ENCODE measurements at regions not wholly inside any gene's neighbourhood (a gene's known extent, or its start where the extent isn't known, plus 50 kb on each side); places are given as distances from the start of the nearest gene placed in this dataset.

DNA sequence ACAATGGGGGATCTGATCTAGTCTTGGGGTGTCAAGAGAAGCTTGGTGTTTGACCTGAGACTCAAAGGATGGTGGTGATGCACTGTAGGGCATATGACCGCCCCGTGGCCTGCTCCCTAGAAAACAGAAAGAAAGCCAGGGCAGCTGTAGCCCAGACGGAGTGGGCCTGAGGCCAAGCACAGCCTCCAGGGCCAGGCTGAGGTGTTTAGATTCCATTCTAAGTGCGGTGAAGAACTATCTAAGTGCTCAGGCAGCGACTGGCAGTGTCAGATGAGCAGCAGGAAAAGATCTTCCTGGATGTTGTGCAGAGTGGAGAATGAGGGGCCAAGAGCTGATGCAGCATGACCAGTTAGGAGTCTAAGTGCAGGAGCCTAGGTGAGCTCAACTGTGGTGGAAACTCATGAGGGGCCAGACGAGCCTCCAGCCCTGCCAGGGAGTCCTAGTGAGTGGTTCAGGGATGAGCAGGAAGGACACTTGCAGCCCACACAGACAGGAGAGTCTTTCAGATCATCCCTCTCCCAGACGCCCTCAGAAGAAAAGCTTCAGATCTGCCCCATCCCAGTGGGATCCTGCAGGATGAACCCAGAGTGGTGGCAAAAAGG, 314.2 kb upstream of the CCL2 start:
- TF ChIP-seq, protein P1, sequence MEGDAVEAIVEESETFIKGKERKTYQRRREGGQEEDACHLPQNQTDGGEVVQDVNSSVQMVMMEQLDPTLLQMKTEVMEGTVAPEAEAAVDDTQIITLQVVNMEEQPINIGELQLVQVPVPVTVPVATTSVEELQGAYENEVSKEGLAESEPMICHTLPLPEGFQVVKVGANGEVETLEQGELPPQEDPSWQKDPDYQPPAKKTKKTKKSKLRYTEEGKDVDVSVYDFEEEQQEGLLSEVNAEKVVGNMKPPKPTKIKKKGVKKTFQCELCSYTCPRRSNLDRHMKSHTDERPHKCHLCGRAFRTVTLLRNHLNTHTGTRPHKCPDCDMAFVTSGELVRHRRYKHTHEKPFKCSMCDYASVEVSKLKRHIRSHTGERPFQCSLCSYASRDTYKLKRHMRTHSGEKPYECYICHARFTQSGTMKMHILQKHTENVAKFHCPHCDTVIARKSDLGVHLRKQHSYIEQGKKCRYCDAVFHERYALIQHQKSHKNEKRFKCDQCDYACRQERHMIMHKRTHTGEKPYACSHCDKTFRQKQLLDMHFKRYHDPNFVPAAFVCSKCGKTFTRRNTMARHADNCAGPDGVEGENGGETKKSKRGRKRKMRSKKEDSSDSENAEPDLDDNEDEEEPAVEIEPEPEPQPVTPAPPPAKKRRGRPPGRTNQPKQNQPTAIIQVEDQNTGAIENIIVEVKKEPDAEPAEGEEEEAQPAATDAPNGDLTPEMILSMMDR (IDR thresholded peaks at IDR 0.05) = no peak
- TF ChIP-seq POLR2A (IDR thresholded peaks at IDR 0.05) = no peak

Data from testis (tissue), 2 donors.